ENCODE measurements at regions not wholly inside any gene's neighbourhood (a gene's known extent, or its start where the extent isn't known, plus 50 kb on each side); places are given as distances from the start of the nearest gene placed in this dataset.

- H3K4me1 ChIP-seq (ENCODE audit: control insufficient read depth, insufficient read depth, low read length): no peaks in the 10 kb centered on the region
- no peak overlapping the region for H3K4me3 ChIP-seq (ENCODE audit: low read depth in 2 of 2, low read length in 2 of 2)
- ATAC-seq: no peak
- DNase-seq (ENCODE audit: low read depth, low spot score): no peak
- no peaks in the 10 kb centered on the region for H3K36me3 ChIP-seq (ENCODE audit: control insufficient read depth, insufficient read depth, low read length)
- POLR2A ChIA-PET: no interaction called here
- no peak for TF ChIP-seq POLR2AphosphoS5 (IDR thresholded peaks at IDR 0.05; ENCODE audit: low read depth, low read length)
- no peak for TF ChIP-seq SIN3A (IDR thresholded peaks at IDR 0.05; ENCODE audit: borderline replicate concordance, insufficient read depth, low read depth, low read length)
- TF ChIP-seq TCF7L2 (IDR thresholded peaks at IDR 0.05; ENCODE audit: low read depth, low read length): no peak
- CTCF ChIA-PET: no interaction called here
- in situ Hi-C loops (cut with HindIII; ENCODE audit: low pct_unique_long_range_greater_than_20kb, low sequenced_read_pairs): no loop called here
- no peaks in the 10 kb centered on the region for H3K9me3 ChIP-seq (ENCODE audit: control insufficient read depth, insufficient read depth, low read depth, low read length)
- H3K27me3 ChIP-seq (ENCODE audit: control insufficient read depth, insufficient read depth, low read length): no peaks in the 10 kb centered on the region
- intact Hi-C loops (cut with micrococcal nuclease; ENCODE audit: unreplicated experiment): no loop called here
- BruUV-seq (replicated peaks): no TSS peak
- no peak overlapping the region for H3K27ac ChIP-seq (ENCODE audit: low read length)
Measured at GRCh38 chr21:20302084-20302483, 696.1 kb upstream of the NCAM2 start.

GRCh38 chr21:20306836-20307235 lies 691.4 kb upstream of the NCAM2 start:
- BruUV-seq (replicated peaks): no TSS peak

More at GRCh38 chr21:20306836-20307235, 691.4 kb upstream of the NCAM2 start:
- CTCF ChIA-PET: no interaction called here
- DNase-seq (ENCODE audit: low read depth, low spot score): no peak
- POLR2A ChIA-PET: no interaction called here
- TF ChIP-seq REST (IDR thresholded peaks at IDR 0.05; ENCODE audit: insufficient read depth in 1 of 2, low read depth in 2 of 2, low read length in 1 of 2): no peak
- TF ChIP-seq SIN3A (IDR thresholded peaks at IDR 0.05; ENCODE audit: borderline replicate concordance, insufficient read depth, low read depth, low read length): no peak
- TF ChIP-seq POLR2AphosphoS5 (IDR thresholded peaks at IDR 0.05; ENCODE audit: low read depth, low read length): no peak
- TF ChIP-seq, protein P1, sequence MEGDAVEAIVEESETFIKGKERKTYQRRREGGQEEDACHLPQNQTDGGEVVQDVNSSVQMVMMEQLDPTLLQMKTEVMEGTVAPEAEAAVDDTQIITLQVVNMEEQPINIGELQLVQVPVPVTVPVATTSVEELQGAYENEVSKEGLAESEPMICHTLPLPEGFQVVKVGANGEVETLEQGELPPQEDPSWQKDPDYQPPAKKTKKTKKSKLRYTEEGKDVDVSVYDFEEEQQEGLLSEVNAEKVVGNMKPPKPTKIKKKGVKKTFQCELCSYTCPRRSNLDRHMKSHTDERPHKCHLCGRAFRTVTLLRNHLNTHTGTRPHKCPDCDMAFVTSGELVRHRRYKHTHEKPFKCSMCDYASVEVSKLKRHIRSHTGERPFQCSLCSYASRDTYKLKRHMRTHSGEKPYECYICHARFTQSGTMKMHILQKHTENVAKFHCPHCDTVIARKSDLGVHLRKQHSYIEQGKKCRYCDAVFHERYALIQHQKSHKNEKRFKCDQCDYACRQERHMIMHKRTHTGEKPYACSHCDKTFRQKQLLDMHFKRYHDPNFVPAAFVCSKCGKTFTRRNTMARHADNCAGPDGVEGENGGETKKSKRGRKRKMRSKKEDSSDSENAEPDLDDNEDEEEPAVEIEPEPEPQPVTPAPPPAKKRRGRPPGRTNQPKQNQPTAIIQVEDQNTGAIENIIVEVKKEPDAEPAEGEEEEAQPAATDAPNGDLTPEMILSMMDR (IDR thresholded peaks at IDR 0.05): no peak
- TF ChIP-seq TCF7L2 (IDR thresholded peaks at IDR 0.05; ENCODE audit: low read depth, low read length): no peak
- in situ Hi-C loops (cut with HindIII; ENCODE audit: low pct_unique_long_range_greater_than_20kb, low sequenced_read_pairs) (no loop called here), intact Hi-C loops (cut with micrococcal nuclease; ENCODE audit: unreplicated experiment) (no loop called here)
- Histone ChIP-seq H3K27me3 (ENCODE audit: control insufficient read depth, insufficient read depth, low read length) (no peaks in the 10 kb centered on the region), H3K4me3 (ENCODE audit: low read depth in 2 of 2, low read length in 2 of 2) (no peak overlapping the region), H3K4me1 (ENCODE audit: control insufficient read depth, insufficient read depth, low read length) (no peaks in the 10 kb centered on the region), H3K27ac (ENCODE audit: low read length) (no peak overlapping the region), H3K9me3 (ENCODE audit: control insufficient read depth, insufficient read depth, low read depth, low read length) (no peaks in the 10 kb centered on the region), H3K36me3 (ENCODE audit: control insufficient read depth, insufficient read depth, low read length) (no peaks in the 10 kb centered on the region)
- ATAC-seq: no peak
